ENCODE measurements at regions not wholly inside any gene's neighbourhood (a gene's known extent, or its start where the extent isn't known, plus 50 kb on each side); places are given as distances from the start of the nearest gene placed in this dataset.

- Histone ChIP-seq H3K9me3 (replicated peaks; ENCODE audit: control insufficient read depth, low read depth, low read length) (no peaks in the 10 kb centered on the region), H3K27ac (ENCODE audit: low read length) (no peak overlapping the region), H3K27me3 (ENCODE audit: control insufficient read depth, insufficient read depth, low read length) (no peaks in the 10 kb centered on the region), H3K4me3 (ENCODE audit: low read length) (no peak overlapping the region), H3K36me3 (ENCODE audit: control insufficient read depth, insufficient read depth, low read length) (no peaks in the 10 kb centered on the region), H3K4me1 (ENCODE audit: control insufficient read depth, insufficient read depth, low read length) (no peaks in the 10 kb centered on the region)
- DNase-seq: no peak
Measured at GRCh38 chr3:159643406-159643805, 345.2 kb upstream of the IL12A start.

DNA sequence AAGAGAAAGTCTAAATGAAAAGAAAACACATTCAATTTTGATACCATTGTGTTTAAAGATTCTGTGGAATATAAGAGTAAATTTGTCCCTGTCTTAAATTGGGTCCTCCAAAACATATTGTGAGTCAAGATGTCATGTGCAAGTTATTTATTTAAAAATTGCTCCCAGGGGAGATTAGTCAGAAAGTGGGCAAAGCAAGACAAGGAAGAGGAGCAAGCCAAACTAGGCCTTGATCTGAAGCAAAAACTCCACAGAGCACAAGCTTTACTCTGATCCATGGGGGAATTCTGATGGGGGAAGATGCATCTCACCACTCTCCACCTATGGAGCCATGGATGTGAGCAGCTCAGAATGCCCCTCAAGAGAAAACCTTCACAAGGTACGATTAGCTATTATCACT is 342.8 kb upstream of the IL12A start:
- H3K4me3 ChIP-seq (ENCODE audit: low read length): no peak overlapping the region
- no peaks in the 10 kb centered on the region for H3K36me3 ChIP-seq (ENCODE audit: control insufficient read depth, insufficient read depth, low read length)
- no peaks in the 10 kb centered on the region for H3K27me3 ChIP-seq (ENCODE audit: control insufficient read depth, insufficient read depth, low read length)
- H3K27ac ChIP-seq (ENCODE audit: low read length): no peak overlapping the region
- no peaks in the 10 kb centered on the region for H3K4me1 ChIP-seq (ENCODE audit: control insufficient read depth, insufficient read depth, low read length)
- H3K9me3 ChIP-seq (replicated peaks; ENCODE audit: control insufficient read depth, low read depth, low read length): no peaks in the 10 kb centered on the region
- DNase-seq: no peak
- 78% methylated on average over 1 of the region's 1 CpG for WGBS (ENCODE audit: insufficient coverage)

- H3K4me3 ChIP-seq (ENCODE audit: low read length): no peak overlapping the region
Measured at GRCh38 chr3:159649951-159650350, 338.7 kb upstream of the IL12A start.

GRCh38 chr3:159650726-159651125 is 337.9 kb upstream of the IL12A start:
- H3K36me3 ChIP-seq (ENCODE audit: control insufficient read depth, insufficient read depth, low read length): no peaks in the 10 kb centered on the region
- no peak for DNase-seq
- no peaks in the 10 kb centered on the region for H3K4me1 ChIP-seq (ENCODE audit: control insufficient read depth, insufficient read depth, low read length)
- no peak overlapping the region for H3K4me3 ChIP-seq (ENCODE audit: low read length)
- no peaks in the 10 kb centered on the region for H3K9me3 ChIP-seq (replicated peaks; ENCODE audit: control insufficient read depth, low read depth, low read length)
- H3K27me3 ChIP-seq (ENCODE audit: control insufficient read depth, insufficient read depth, low read length): no peaks in the 10 kb centered on the region
- H3K27ac ChIP-seq (ENCODE audit: low read length): no peak overlapping the region
- WGBS (ENCODE audit: insufficient coverage): no CpG with 5 or more reads among the region's 2 CpGs

More at GRCh38 chr3:159649951-159650350, 338.7 kb upstream of the IL12A start:
- Histone ChIP-seq H3K36me3 (ENCODE audit: control insufficient read depth, insufficient read depth, low read length) (no peaks in the 10 kb centered on the region), H3K4me1 (ENCODE audit: control insufficient read depth, insufficient read depth, low read length) (no peaks in the 10 kb centered on the region), H3K9me3 (replicated peaks; ENCODE audit: control insufficient read depth, low read depth, low read length) (no peaks in the 10 kb centered on the region), H3K27me3 (ENCODE audit: control insufficient read depth, insufficient read depth, low read length) (no peaks in the 10 kb centered on the region), H3K27ac (ENCODE audit: low read length) (no peak overlapping the region)
- DNase-seq: no peak

GRCh38 chr3:159652452-159652851 is 336.2 kb upstream of the IL12A start:
- 69% methylated on average over 2 of the region's 2 CpGs for WGBS (ENCODE audit: insufficient coverage)
- no peak for DNase-seq
- H3K9me3 ChIP-seq (replicated peaks; ENCODE audit: control insufficient read depth, low read depth, low read length): no peaks in the 10 kb centered on the region
- no peaks in the 10 kb centered on the region for H3K36me3 ChIP-seq (ENCODE audit: control insufficient read depth, insufficient read depth, low read length)
- no peak overlapping the region for H3K4me3 ChIP-seq (ENCODE audit: low read length)
- no peak overlapping the region for H3K27ac ChIP-seq (ENCODE audit: low read length)
- no peaks in the 10 kb centered on the region for H3K4me1 ChIP-seq (ENCODE audit: control insufficient read depth, insufficient read depth, low read length)
- H3K27me3 ChIP-seq (ENCODE audit: control insufficient read depth, insufficient read depth, low read length): no peaks in the 10 kb centered on the region

DNA sequence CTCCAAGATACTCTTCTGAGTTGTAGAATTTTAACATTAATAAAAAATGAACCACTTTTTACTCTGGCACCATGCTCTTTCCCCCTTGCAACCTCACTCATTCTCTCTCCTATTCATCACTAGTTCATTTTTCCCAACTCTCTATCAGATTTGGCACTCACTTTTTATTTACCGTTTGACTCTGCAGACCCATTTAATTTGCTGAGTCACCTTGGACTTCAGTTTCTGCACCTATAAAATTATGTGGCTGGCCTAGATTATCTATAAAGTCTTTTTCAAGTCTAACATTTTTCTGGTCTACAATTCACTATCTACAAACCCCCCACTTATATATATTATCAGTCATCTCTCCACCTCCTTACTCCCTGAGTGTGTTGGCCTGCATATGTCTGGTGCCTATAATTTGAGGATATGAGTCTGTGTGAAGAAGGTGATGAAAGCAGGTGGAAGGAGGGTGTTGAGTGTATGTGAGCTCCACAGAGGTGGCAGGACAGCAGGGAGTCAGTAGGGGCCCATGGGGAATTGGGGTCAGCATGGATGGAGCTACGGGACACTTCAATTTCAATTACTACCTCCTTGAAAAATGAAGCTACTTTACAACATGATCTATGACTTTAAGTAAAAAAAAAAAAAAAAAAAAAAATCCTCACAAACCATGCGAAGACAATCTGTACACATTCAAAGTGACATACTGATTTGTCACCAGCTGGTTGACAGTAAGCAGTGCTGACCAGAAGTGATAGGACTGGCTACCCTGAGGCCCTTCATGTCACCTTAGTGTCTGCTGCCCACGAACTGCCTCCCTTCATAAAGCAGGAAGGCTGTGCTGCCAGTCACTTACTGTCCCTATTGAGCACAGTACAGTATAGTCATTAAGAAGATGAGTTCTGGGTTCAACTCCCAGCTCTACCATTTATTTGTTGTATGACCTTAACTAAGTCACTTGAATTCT is 334.2 kb upstream of the IL12A start:
- H3K36me3 ChIP-seq (ENCODE audit: control insufficient read depth, insufficient read depth, low read length): no peaks in the 10 kb centered on the region
- no CpG with 5 or more reads among the region's 4 CpGs for WGBS (ENCODE audit: insufficient coverage)
- H3K4me3 ChIP-seq (ENCODE audit: low read length): no peak overlapping the region
- no peaks in the 10 kb centered on the region for H3K4me1 ChIP-seq (ENCODE audit: control insufficient read depth, insufficient read depth, low read length)
- no peaks in the 10 kb centered on the region for H3K9me3 ChIP-seq (replicated peaks; ENCODE audit: control insufficient read depth, low read depth, low read length)
- no peak for DNase-seq
- no peaks in the 10 kb centered on the region for H3K27me3 ChIP-seq (ENCODE audit: control insufficient read depth, insufficient read depth, low read length)
- H3K27ac ChIP-seq (ENCODE audit: low read length): no peak overlapping the region

DNA sequence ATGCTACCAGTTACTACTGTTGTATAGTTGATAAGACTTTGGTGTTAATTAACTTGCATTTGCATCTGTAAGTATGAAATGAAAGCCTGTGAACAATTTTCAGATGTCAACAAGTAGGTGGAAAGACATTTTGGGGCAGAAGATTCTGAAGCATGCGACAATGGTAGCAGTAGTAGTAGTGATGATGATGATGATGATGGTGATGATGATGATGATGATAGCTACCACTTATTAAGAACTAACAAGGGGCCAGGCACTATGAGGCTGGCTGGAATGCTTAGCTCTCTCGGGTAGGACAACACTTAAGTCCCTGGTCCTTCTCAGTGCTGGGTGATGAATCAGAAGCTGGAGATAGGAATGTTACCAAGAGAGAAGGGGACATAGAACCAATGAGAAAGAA is 333.4 kb upstream of the IL12A start:
- no peak overlapping the region for H3K27ac ChIP-seq (ENCODE audit: low read length)
- no peak overlapping the region for H3K4me3 ChIP-seq (ENCODE audit: low read length)
- WGBS (ENCODE audit: insufficient coverage): 85% methylated on average over 2 of the region's 2 CpGs
- no peaks in the 10 kb centered on the region for H3K9me3 ChIP-seq (replicated peaks; ENCODE audit: control insufficient read depth, low read depth, low read length)
- no peak for DNase-seq
- no peaks in the 10 kb centered on the region for H3K27me3 ChIP-seq (ENCODE audit: control insufficient read depth, insufficient read depth, low read length)
- no peaks in the 10 kb centered on the region for H3K4me1 ChIP-seq (ENCODE audit: control insufficient read depth, insufficient read depth, low read length)
- H3K36me3 ChIP-seq (ENCODE audit: control insufficient read depth, insufficient read depth, low read length): no peaks in the 10 kb centered on the region

- no peaks in the 10 kb centered on the region for H3K9me3 ChIP-seq (replicated peaks; ENCODE audit: control insufficient read depth, low read depth, low read length)
- no peaks in the 10 kb centered on the region for H3K4me1 ChIP-seq (ENCODE audit: control insufficient read depth, insufficient read depth, low read length)
- no CpG with 5 or more reads among the region's 3 CpGs for WGBS (ENCODE audit: insufficient coverage)
- no peaks in the 10 kb centered on the region for H3K36me3 ChIP-seq (ENCODE audit: control insufficient read depth, insufficient read depth, low read length)
- H3K27me3 ChIP-seq (ENCODE audit: control insufficient read depth, insufficient read depth, low read length): no peaks in the 10 kb centered on the region
- no peak overlapping the region for H3K27ac ChIP-seq (ENCODE audit: low read length)
- DNase-seq: no peak
- H3K4me3 ChIP-seq (ENCODE audit: low read length): no peak overlapping the region
Measured at GRCh38 chr3:159657176-159657575, 331.5 kb upstream of the IL12A start.

DNA sequence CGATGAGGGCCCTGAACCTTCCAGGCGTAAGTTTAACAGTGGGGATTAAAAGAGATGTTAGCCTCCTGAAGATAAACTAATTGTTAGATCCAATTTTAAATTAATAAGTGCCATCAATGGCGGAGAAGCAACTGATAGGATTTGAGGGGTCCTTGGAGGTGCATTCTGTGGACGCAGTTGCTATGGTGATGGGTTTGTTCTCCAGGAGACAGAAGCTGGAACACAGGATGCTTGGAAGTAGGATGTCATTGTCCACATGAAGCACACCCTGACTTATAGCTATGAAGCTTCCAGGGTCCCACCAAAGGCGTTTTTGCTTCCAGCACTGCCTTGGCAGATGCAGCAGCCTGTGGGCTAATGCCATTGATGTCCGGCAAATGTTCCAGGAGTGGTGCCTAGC is 331.0 kb upstream of the IL12A start:
- Histone ChIP-seq H3K36me3 (ENCODE audit: control insufficient read depth, insufficient read depth, low read length) (no peaks in the 10 kb centered on the region), H3K27ac (ENCODE audit: low read length) (no peak overlapping the region)

GRCh38 chr3:159660326-159660725 is 328.3 kb upstream of the IL12A start:
- Histone ChIP-seq H3K27ac (ENCODE audit: low read length) (no peak overlapping the region), H3K9me3 (replicated peaks; ENCODE audit: control insufficient read depth, low read depth, low read length) (peaks cover 2% of the 10 kb centered on the region), H3K4me1 (ENCODE audit: control insufficient read depth, insufficient read depth, low read length) (no peaks in the 10 kb centered on the region), H3K4me3 (ENCODE audit: low read length) (no peak overlapping the region), H3K36me3 (ENCODE audit: control insufficient read depth, insufficient read depth, low read length) (no peaks in the 10 kb centered on the region), H3K27me3 (ENCODE audit: control insufficient read depth, insufficient read depth, low read length) (no peaks in the 10 kb centered on the region)
- DNase-seq: no peak
- WGBS (ENCODE audit: insufficient coverage): 89% methylated on average over 2 of the region's 3 CpGs

More for the DNA sequence above, 331.0 kb upstream of the IL12A start:
- peaks cover 2% of the 10 kb centered on the region for H3K9me3 ChIP-seq (replicated peaks; ENCODE audit: control insufficient read depth, low read depth, low read length)
- H3K4me1 ChIP-seq (ENCODE audit: control insufficient read depth, insufficient read depth, low read length): no peaks in the 10 kb centered on the region
- DNase-seq: no peak
- 93% methylated on average over 3 of the region's 6 CpGs for WGBS (ENCODE audit: insufficient coverage)
- H3K4me3 ChIP-seq (ENCODE audit: low read length): no peak overlapping the region
- H3K27me3 ChIP-seq (ENCODE audit: control insufficient read depth, insufficient read depth, low read length): no peaks in the 10 kb centered on the region

All from muscle of leg (tissue), 3 donors.